Caco-2 (cell line): ENCODE measurements at regions not wholly inside any gene's neighbourhood (a gene's known extent, or its start where the extent isn't known, plus 50 kb on each side); places are given as distances from the start of the nearest gene placed in this dataset.

Experiments
- BruUV-seq: library from RNA; stranded (reverse); fragments of 400-500 nt; replicated peaks from 2 replicates; lab custom pipeline; 2021; lab: Mats Ljungman, UMichigan
- CTCF ChIA-PET: fragments of 300-600 bp; sonication (Branson Sonifier 250); formaldehyde crosslinking; loops from one replicate; lab custom pipeline; 2022; ENCODE audit warnings: antibody characterized with exemption; lab: Charles Lee
- POLR2A ChIA-PET: fragments of 300-600 bp; sonication (Branson Sonifier 250); formaldehyde crosslinking; loops from one replicate; lab custom pipeline; 2022; ENCODE audit warnings: antibody characterized with exemption; lab: Charles Lee
- DNase-seq, 2 experiments: peaks; one replicate each; pipeline versions ENCODE4 v3.0.0 to v3.0.0-alpha.2; 2020 to 2022
- H3K27me3 ChIP-seq: replicated peaks from 2 replicates; pipeline ENCODE4 v1.6.0; 2011; ENCODE audit warnings: low read length; ENCODE audit not compliant: control insufficient read depth, insufficient read depth
- H3K36me3 ChIP-seq: 2 replicates; pipeline ENCODE4 v1.5.1; 2011; ENCODE audit warnings: low read length; ENCODE audit not compliant: control insufficient read depth, insufficient read depth
- H3K4me1 ChIP-seq: fragments of 250-450 bp; sonication (Bioruptor Pico); 2 replicates; pipeline ENCODE4 v1.5.1; 2020; ENCODE audit warnings: mild to moderate bottlenecking
- H3K4me3 ChIP-seq: 2 replicates; pipeline ENCODE4 v1.5.1; 2011; ENCODE audit warnings: low read depth, mild to moderate bottlenecking, control low read depth, low read length
- H3K9me3 ChIP-seq: fragments of 250-450 bp; sonication (Bioruptor Pico); 2 replicates; pipeline ENCODE4 v1.5.1; 2020; ENCODE audit warnings: mild to moderate bottlenecking, moderate library complexity
- H3K27ac Mint-ChIP-seq: one replicate; pipeline ENCODE4 v1.8.0; 2022; ENCODE audit warnings: mixed read lengths; ENCODE audit not compliant: unreplicated experiment
- H3K27me3 Mint-ChIP-seq: one replicate; pipeline ENCODE4 v1.8.0; 2022; ENCODE audit warnings: mixed read lengths; ENCODE audit not compliant: insufficient read depth, unreplicated experiment
- H3K36me3 Mint-ChIP-seq: one replicate; pipeline ENCODE4 v1.8.0; 2022; ENCODE audit warnings: mild to moderate bottlenecking, mixed read lengths; ENCODE audit not compliant: insufficient read depth, unreplicated experiment
- H3K4me1 Mint-ChIP-seq: one replicate; pipeline ENCODE4 v1.8.0; 2022; ENCODE audit warnings: low read depth, mixed read lengths; ENCODE audit not compliant: unreplicated experiment
- H3K4me3 Mint-ChIP-seq: one replicate; pipeline ENCODE4 v1.8.0; 2022; ENCODE audit warnings: mild to moderate bottlenecking, moderate library complexity, mixed read lengths; ENCODE audit not compliant: unreplicated experiment
- H3K9me3 Mint-ChIP-seq: one replicate; pipeline ENCODE4 v1.8.0; 2022; ENCODE audit warnings: mixed read lengths; ENCODE audit not compliant: unreplicated experiment
- intact Hi-C: fragments of 100-400 bp; cut with micrococcal nuclease; formaldehyde crosslinking; loops from one replicate; pipeline ENCODE4 v1.10.0; 2022; ENCODE audit not compliant: unreplicated experiment
- TF ChIP-seq, protein P1 (sequence below), 2 experiments: fragments of 200-600 bp in 1 of 2; IDR thresholded peaks; 1 replicate in 1 of 2; 2 replicates in 1 of 2; pipeline versions ENCODE4 v1.5.1 to v1.8.0; 2011 to 2022; ENCODE audit warnings: antibody characterized with exemption in 1 of 2, control low read depth in 1 of 2, inconsistent platforms in 1 of 2, low read depth in 1 of 2, low read length in 1 of 2, mild to moderate bottlenecking in 1 of 2, moderate library complexity in 1 of 2; ENCODE audit not compliant: insufficient read depth in 1 of 2, severe bottlenecking in 1 of 2, unreplicated experiment in 1 of 2

DNA sequence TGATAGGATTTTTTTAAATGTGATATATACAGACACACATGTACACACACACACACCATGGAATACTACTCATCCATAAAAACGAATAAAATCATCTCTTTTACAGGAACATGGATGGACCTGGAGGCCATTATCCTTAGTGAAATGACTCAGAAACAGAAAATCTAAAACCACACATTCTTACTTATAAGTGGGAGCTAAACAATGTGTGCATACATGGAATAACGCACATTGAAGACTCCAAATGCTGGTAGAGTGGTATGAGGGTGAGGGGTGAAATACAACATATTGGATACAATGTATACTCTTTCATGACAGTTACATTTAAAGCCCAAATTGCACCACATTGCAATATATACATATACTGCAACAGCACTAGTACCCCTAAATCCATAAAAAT lies 120.2 kb upstream of the ADGRL3 start:
- no TSS peak for BruUV-seq
- Histone ChIP-seq H3K9me3 (no peaks in the 10 kb centered on the region; the same call in 1 of the 2 replicates), H3K36me3 (no peaks in the 10 kb centered on the region), H3K27me3 (no peaks in the 10 kb centered on the region), H3K4me1 (no peaks in the 10 kb centered on the region), H3K4me3 (no peak overlapping the region)
- ChIA-PET POLR2A (no interaction called here), CTCF (no interaction called here)
- no peak for DNase-seq
- Mint-ChIP-seq H3K27ac (no peak overlapping the region), H3K4me3 (no peak overlapping the region), H3K27me3 (no peaks in the 10 kb centered on the region), H3K4me1 (no peaks in the 10 kb centered on the region), H3K9me3 (peaks cover 12% of the 10 kb centered on the region), H3K36me3 (no peaks in the 10 kb centered on the region)
- intact Hi-C loops: no loop called here
- TF ChIP-seq, protein P1, sequence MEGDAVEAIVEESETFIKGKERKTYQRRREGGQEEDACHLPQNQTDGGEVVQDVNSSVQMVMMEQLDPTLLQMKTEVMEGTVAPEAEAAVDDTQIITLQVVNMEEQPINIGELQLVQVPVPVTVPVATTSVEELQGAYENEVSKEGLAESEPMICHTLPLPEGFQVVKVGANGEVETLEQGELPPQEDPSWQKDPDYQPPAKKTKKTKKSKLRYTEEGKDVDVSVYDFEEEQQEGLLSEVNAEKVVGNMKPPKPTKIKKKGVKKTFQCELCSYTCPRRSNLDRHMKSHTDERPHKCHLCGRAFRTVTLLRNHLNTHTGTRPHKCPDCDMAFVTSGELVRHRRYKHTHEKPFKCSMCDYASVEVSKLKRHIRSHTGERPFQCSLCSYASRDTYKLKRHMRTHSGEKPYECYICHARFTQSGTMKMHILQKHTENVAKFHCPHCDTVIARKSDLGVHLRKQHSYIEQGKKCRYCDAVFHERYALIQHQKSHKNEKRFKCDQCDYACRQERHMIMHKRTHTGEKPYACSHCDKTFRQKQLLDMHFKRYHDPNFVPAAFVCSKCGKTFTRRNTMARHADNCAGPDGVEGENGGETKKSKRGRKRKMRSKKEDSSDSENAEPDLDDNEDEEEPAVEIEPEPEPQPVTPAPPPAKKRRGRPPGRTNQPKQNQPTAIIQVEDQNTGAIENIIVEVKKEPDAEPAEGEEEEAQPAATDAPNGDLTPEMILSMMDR (IDR thresholded peaks at IDR 0.05; ENCODE audit: insufficient read depth in 1 of 2, low read depth in 1 of 2, low read length in 1 of 2, severe bottlenecking in 1 of 2, unreplicated experiment in 1 of 2): no peak

GRCh38 chr4:61085534-61085933 lies 114.6 kb upstream of the ADGRL3 start:
- H3K27me3 Mint-ChIP-seq: no peaks in the 10 kb centered on the region
- H3K36me3 Mint-ChIP-seq: no peaks in the 10 kb centered on the region
- no peak overlapping the region for H3K27ac Mint-ChIP-seq
- POLR2A ChIA-PET: no interaction called here
- H3K4me3 ChIP-seq: no peak overlapping the region
- DNase-seq: no peak
- H3K4me3 Mint-ChIP-seq: no peak overlapping the region
- TF ChIP-seq, protein P1 (IDR thresholded peaks at IDR 0.05; ENCODE audit: insufficient read depth in 1 of 2, low read depth in 1 of 2, low read length in 1 of 2, severe bottlenecking in 1 of 2, unreplicated experiment in 1 of 2): no peak
- H3K9me3 Mint-ChIP-seq: peaks cover 8% of the 10 kb centered on the region
- no peaks in the 10 kb centered on the region; the same call in 1 of the 2 replicates for H3K9me3 ChIP-seq
- no TSS peak for BruUV-seq
- CTCF ChIA-PET: no interaction called here
- no peaks in the 10 kb centered on the region for H3K4me1 Mint-ChIP-seq
- intact Hi-C loops: no loop called here
- H3K36me3 ChIP-seq: no peaks in the 10 kb centered on the region
- H3K4me1 ChIP-seq: no peaks in the 10 kb centered on the region
- H3K27me3 ChIP-seq: no peaks in the 10 kb centered on the region

DNA sequence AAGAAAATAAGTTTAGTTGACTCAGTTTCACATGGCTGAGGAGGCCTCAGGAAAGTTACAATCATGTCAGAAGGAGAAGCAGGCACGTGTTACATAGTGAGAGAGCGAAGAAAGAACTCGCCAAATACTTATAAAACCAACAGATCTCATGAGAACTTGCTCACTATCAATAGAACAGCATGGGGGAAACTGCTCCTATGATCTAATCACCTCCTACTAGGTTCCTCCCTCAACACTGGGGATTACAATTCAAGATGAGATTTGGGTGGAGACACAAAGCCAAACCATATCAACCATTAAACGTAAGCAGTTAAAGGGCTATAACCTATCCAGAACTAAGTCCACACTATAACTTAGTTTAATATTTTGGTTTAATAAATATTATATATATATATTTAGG lies 113.8 kb upstream of the ADGRL3 start:
- BruUV-seq: no TSS peak
- DNase-seq: no peak
- POLR2A ChIA-PET: no interaction called here
- CTCF ChIA-PET: no interaction called here
- Mint-ChIP-seq H3K27me3 (no peaks in the 10 kb centered on the region), H3K4me1 (no peaks in the 10 kb centered on the region), H3K27ac (no peak overlapping the region), H3K36me3 (no peaks in the 10 kb centered on the region), H3K9me3 (peaks cover 11% of the 10 kb centered on the region), H3K4me3 (no peak overlapping the region)
- H3K9me3 ChIP-seq: no peaks in the 10 kb centered on the region; the same call in 1 of the 2 replicates
- intact Hi-C loops: no loop called here
- no peak overlapping the region for H3K4me3 ChIP-seq
- no peaks in the 10 kb centered on the region for H3K27me3 ChIP-seq
- TF ChIP-seq, protein P1 (IDR thresholded peaks at IDR 0.05; ENCODE audit: insufficient read depth in 1 of 2, low read depth in 1 of 2, low read length in 1 of 2, severe bottlenecking in 1 of 2, unreplicated experiment in 1 of 2): no peak
- peaks cover under 1% of the 10 kb centered on the region; the same call in 1 of the 2 replicates for H3K4me1 ChIP-seq
- no peaks in the 10 kb centered on the region for H3K36me3 ChIP-seq
